ENCODE measurements at regions not wholly inside any gene's neighbourhood (a gene's known extent, or its start where the extent isn't known, plus 50 kb on each side); places are given as distances from the start of the nearest gene placed in this dataset.

- TF ChIP-seq CTCF (conservative IDR thresholded peaks at IDR 0.05; ENCODE audit: low read depth, low read length): no peak
- H3K4me3 ChIP-seq (ENCODE audit: low read depth, low read length): no peak overlapping the region
- no peak for DNase-seq (ENCODE audit: low read depth)
Measured at GRCh38 chr5:68080282-68081050, 135.1 kb upstream of the PIK3R1 start.

- TF ChIP-seq CTCF (conservative IDR thresholded peaks at IDR 0.05; ENCODE audit: low read depth, low read length): no peak
- H3K4me3 ChIP-seq (ENCODE audit: low read depth, low read length): no peak overlapping the region
- no peak for DNase-seq (ENCODE audit: low read depth)
Measured at GRCh38 chr5:68077349-68077894, 138.1 kb upstream of the PIK3R1 start.

- no peak for TF ChIP-seq CTCF (conservative IDR thresholded peaks at IDR 0.05; ENCODE audit: low read depth, low read length)
- no peak overlapping the region for H3K4me3 ChIP-seq (ENCODE audit: low read depth, low read length)
- no peak for DNase-seq (ENCODE audit: low read depth)
Measured at GRCh38 chr5:68074633-68075032, 140.9 kb upstream of the PIK3R1 start.

- no peak overlapping the region for H3K4me3 ChIP-seq (ENCODE audit: low read depth, low read length)
- no peak for TF ChIP-seq CTCF (conservative IDR thresholded peaks at IDR 0.05; ENCODE audit: low read depth, low read length)
- DNase-seq (ENCODE audit: low read depth): no peak
Measured at GRCh38 chr5:68074048-68074632, 141.4 kb upstream of the PIK3R1 start.

- TF ChIP-seq CTCF (conservative IDR thresholded peaks at IDR 0.05; ENCODE audit: low read depth, low read length): no peak
- no peak overlapping the region for H3K4me3 ChIP-seq (ENCODE audit: low read depth, low read length)
- DNase-seq (ENCODE audit: low read depth): no peak
Measured at GRCh38 chr5:68071736-68072135, 143.8 kb upstream of the PIK3R1 start.

GRCh38 chr5:68071282-68071632 is 144.3 kb upstream of the PIK3R1 start:
- DNase-seq (ENCODE audit: low read depth): no peak
- no peak overlapping the region for H3K4me3 ChIP-seq (ENCODE audit: low read depth, low read length)
- TF ChIP-seq CTCF (conservative IDR thresholded peaks at IDR 0.05; ENCODE audit: low read depth, low read length): no peak
